ENCODE measurements at regions not wholly inside any gene's neighbourhood (a gene's known extent, or its start where the extent isn't known, plus 50 kb on each side); places are given as distances from the start of the nearest gene placed in this dataset.

DNA sequence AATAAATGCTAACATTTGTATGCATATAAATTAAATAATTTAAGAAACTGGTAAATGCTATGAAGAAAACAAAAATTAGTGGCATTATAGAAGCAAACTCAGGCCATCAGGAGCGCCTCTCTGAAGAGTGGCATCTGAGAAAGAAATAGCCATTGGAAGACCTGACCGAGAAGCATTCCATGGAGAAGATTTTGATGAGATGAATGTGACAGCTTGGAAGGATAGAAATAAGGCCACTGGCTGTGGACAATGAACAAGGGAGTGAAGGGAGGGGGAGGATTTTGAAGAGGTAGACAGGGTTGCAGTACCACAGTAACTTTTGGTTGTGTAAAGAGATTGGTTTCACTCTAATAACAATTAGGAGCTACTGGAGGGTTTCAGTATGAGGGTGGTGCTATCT is 436.7 kb downstream of the CCSER2 start (continued):
- no peak for TF ChIP-seq GFI1B (tag by site-specific recombination; IDR thresholded peaks at IDR 0.05)

DNA sequence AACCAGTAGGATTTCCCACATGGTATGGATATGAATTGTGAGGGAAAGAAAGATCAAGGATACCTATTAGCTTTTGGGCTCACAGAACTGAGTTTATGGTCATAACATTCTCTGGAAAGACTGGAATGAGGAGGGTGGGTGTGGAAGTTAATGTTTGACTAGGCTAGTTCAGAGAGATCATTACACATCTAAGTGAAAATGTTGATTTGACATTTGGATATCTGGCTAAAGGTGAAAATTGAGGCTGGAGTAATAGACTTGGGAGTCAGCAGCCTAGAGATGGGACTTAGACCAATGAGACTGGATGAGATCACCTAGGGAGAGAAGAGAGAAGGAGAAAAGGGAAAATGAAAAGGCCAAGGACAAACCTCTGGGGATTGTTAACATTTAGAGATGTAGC is 437.3 kb downstream of the CCSER2 start:
- no peaks in the 10 kb centered on the region; the same call in 1 of the 2 replicates for H3K4me1 ChIP-seq (ENCODE audit: control insufficient read depth, insufficient read depth, low read length)
- no peak for TF ChIP-seq MYNN (tag by site-specific recombination; IDR thresholded peaks at IDR 0.05; ENCODE audit: borderline replicate concordance)
- TF ChIP-seq OSR2 (tag by site-specific recombination; IDR thresholded peaks at IDR 0.05) = no peak
- no peak for TF ChIP-seq ZEB2 (tag by site-specific recombination; IDR thresholded peaks at IDR 0.05)
- no peak for TF ChIP-seq ZNF521 (tag by site-specific recombination; IDR thresholded peaks at IDR 0.05)
- no peak for TF ChIP-seq ZNF48 (tag by site-specific recombination; IDR thresholded peaks at IDR 0.05)
- TF ChIP-seq, protein P1, sequence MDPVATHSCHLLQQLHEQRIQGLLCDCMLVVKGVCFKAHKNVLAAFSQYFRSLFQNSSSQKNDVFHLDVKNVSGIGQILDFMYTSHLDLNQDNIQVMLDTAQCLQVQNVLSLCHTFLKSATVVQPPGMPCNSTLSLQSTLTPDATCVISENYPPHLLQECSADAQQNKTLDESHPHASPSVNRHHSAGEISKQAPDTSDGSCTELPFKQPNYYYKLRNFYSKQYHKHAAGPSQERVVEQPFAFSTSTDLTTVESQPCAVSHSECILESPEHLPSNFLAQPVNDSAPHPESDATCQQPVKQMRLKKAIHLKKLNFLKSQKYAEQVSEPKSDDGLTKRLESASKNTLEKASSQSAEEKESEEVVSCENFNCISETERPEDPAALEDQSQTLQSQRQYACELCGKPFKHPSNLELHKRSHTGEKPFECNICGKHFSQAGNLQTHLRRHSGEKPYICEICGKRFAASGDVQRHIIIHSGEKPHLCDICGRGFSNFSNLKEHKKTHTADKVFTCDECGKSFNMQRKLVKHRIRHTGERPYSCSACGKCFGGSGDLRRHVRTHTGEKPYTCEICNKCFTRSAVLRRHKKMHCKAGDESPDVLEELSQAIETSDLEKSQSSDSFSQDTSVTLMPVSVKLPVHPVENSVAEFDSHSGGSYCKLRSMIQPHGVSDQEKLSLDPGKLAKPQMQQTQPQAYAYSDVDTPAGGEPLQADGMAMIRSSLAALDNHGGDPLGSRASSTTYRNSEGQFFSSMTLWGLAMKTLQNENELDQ (tag by site-specific recombination; IDR thresholded peaks at IDR 0.05; ENCODE audit: low read depth) = no peak
- POLR2A ChIA-PET = no interaction called here
- no peak overlapping the region for H3K27ac ChIP-seq (ENCODE audit: extremely low read depth, low read depth, low read length)
- H3K4me3 ChIP-seq (ENCODE audit: low read depth, low read length) = no peak overlapping the region
- CTCF ChIA-PET = interaction anchor here (1.4 kb wide), 1 partner anchor 50 kb away, joined by 4 read pairs; no protein-coding TSS in a partner anchor
- no peaks in the 10 kb centered on the region for H3K9me3 ChIP-seq (ENCODE audit: control insufficient read depth, insufficient read depth, low read depth, low read length)
- H3K36me3 ChIP-seq (ENCODE audit: control insufficient read depth in 2 of 2, insufficient read depth in 1 of 2, low read length in 2 of 2) = no peaks in the 10 kb centered on the region

DNA sequence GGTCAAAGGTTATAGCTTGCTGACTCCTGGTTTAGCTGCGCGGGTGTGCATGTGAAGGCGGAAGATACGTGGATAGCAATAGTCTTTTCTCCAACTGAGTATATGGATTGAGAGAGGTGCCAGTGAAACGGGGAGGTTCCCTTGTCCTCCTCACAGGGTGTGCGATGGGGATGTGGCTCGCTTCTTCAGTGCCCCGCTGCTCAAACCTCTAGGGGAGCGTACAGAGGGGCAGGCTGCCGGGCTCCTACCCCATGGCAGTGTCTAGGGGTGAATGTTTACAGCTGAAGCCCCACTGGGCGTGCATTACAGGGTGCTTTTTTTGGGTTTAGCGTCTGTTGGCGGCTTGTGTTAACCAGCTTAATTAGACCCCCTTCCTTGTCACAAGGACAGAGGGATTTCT is 438.5 kb downstream of the CCSER2 start:
- TF ChIP-seq ZSCAN16 (tag by site-specific recombination; IDR thresholded peaks at IDR 0.05) (no peak), ZNF404 (tag by site-specific recombination; IDR thresholded peaks at IDR 0.05) (no peak), REPIN1 (tag by site-specific recombination; IDR thresholded peaks at IDR 0.05; ENCODE audit: low read depth) (no peak), ZFP37 (tag by site-specific recombination; IDR thresholded peaks at IDR 0.05) (no peak), SP3 (tag by site-specific recombination; IDR thresholded peaks at IDR 0.05) (no peak), ZNF626 (tag by site-specific recombination; IDR thresholded peaks at IDR 0.05) (no peak), ZBTB20 (tag by site-specific recombination; IDR thresholded peaks at IDR 0.05) (no peak), ZNF138 (tag by site-specific recombination; IDR thresholded peaks at IDR 0.05; ENCODE audit: borderline replicate concordance) (no peak), TCF7L2 (IDR thresholded peaks at IDR 0.05; ENCODE audit: borderline replicate concordance, low read depth, low read length) (no peak), YY1 (tag by site-specific recombination; IDR thresholded peaks at IDR 0.05) (no peak), ZNF558 (tag by site-specific recombination; IDR thresholded peaks at IDR 0.05) (no peak)
- TF ChIP-seq, protein P2, sequence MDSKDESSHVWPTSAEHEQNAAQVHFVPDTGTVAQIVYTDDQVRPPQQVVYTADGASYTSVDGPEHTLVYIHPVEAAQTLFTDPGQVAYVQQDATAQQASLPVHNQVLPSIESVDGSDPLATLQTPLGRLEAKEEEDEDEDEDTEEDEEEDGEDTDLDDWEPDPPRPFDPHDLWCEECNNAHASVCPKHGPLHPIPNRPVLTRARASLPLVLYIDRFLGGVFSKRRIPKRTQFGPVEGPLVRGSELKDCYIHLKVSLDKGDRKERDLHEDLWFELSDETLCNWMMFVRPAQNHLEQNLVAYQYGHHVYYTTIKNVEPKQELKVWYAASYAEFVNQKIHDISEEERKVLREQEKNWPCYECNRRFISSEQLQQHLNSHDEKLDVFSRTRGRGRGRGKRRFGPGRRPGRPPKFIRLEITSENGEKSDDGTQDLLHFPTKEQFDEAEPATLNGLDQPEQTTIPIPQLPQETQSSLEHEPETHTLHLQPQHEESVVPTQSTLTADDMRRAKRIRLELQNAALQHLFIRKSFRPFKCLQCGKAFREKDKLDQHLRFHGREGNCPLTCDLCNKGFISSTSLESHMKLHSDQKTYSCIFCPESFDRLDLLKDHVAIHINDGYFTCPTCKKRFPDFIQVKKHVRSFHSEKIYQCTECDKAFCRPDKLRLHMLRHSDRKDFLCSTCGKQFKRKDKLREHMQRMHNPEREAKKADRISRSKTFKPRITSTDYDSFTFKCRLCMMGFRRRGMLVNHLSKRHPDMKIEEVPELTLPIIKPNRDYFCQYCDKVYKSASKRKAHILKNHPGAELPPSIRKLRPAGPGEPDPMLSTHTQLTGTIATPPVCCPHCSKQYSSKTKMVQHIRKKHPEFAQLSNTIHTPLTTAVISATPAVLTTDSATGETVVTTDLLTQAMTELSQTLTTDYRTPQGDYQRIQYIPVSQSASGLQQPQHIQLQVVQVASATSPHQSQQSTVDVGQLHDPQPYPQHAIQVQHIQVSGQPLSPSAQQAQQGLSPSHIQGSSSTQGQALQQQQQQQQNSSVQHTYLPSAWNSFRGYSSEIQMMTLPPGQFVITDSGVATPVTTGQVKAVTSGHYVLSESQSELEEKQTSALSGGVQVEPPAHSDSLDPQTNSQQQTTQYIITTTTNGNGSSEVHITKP (tag by site-specific recombination; IDR thresholded peaks at IDR 0.05) = no peak
- TF ChIP-seq, protein P3, sequence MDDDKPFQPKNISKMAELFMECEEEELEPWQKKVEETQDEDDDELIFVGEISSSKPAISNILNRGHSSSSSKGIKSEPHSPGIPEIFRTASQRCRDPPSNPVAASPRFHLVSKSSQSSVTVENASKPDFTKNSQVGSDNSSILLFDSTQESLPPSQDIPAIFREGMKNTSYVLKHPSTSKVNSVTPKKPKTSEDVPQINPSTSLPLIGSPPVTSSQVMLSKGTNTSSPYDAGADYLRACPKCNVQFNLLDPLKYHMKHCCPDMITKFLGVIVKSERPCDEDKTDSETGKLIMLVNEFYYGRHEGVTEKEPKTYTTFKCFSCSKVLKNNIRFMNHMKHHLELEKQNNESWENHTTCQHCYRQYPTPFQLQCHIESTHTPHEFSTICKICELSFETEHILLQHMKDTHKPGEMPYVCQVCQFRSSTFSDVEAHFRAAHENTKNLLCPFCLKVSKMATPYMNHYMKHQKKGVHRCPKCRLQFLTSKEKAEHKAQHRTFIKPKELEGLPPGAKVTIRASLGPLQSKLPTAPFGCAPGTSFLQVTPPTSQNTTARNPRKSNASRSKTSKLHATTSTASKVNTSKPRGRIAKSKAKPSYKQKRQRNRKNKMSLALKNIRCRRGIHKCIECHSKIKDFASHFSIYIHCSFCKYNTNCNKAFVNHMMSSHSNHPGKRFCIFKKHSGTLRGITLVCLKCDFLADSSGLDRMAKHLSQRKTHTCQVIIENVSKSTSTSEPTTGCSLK (tag by site-specific recombination; IDR thresholded peaks at IDR 0.05) = no peak
- TF ChIP-seq, protein P4, sequence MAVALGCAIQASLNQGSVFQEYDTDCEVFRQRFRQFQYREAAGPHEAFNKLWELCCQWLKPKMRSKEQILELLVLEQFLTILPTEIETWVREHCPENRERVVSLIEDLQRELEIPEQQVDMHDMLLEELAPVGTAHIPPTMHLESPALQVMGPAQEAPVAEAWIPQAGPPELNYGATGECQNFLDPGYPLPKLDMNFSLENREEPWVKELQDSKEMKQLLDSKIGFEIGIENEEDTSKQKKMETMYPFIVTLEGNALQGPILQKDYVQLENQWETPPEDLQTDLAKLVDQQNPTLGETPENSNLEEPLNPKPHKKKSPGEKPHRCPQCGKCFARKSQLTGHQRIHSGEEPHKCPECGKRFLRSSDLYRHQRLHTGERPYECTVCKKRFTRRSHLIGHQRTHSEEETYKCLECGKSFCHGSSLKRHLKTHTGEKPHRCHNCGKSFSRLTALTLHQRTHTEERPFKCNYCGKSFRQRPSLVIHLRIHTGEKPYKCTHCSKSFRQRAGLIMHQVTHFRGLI (tag by site-specific recombination; IDR thresholded peaks at IDR 0.05) = no peak
- TF ChIP-seq, protein P5, sequence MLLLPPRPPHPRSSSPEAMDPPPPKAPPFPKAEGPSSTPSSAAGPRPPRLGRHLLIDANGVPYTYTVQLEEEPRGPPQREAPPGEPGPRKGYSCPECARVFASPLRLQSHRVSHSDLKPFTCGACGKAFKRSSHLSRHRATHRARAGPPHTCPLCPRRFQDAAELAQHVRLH (tag by site-specific recombination; IDR thresholded peaks at IDR 0.05) = no peak
- TF ChIP-seq, protein P6, sequence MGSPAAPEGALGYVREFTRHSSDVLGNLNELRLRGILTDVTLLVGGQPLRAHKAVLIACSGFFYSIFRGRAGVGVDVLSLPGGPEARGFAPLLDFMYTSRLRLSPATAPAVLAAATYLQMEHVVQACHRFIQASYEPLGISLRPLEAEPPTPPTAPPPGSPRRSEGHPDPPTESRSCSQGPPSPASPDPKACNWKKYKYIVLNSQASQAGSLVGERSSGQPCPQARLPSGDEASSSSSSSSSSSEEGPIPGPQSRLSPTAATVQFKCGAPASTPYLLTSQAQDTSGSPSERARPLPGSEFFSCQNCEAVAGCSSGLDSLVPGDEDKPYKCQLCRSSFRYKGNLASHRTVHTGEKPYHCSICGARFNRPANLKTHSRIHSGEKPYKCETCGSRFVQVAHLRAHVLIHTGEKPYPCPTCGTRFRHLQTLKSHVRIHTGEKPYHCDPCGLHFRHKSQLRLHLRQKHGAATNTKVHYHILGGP (tag by site-specific recombination; IDR thresholded peaks at IDR 0.05) = no peak
- ChIA-PET CTCF (interaction anchor here (1.4 kb wide), 1 partner anchor 51 kb away, joined by 4 read pairs; no protein-coding TSS in a partner anchor), POLR2A (no interaction called here)
- no peak overlapping the region for H3K27ac ChIP-seq (ENCODE audit: extremely low read depth, low read depth, low read length)
- H3K4me3 ChIP-seq (ENCODE audit: low read depth, low read length) = no peak overlapping the region
- no peaks in the 10 kb centered on the region for H3K9me3 ChIP-seq (ENCODE audit: control insufficient read depth, insufficient read depth, low read depth, low read length)
- no peaks in the 10 kb centered on the region; the same call in 1 of the 2 replicates for H3K4me1 ChIP-seq (ENCODE audit: control insufficient read depth, insufficient read depth, low read length)
- H3K36me3 ChIP-seq (ENCODE audit: control insufficient read depth in 2 of 2, insufficient read depth in 1 of 2, low read length in 2 of 2) = no peaks in the 10 kb centered on the region
